ENCODE measurements at regions not wholly inside any gene's neighbourhood (a gene's known extent, or its start where the extent isn't known, plus 50 kb on each side); places are given as distances from the start of the nearest gene placed in this dataset.

DNA sequence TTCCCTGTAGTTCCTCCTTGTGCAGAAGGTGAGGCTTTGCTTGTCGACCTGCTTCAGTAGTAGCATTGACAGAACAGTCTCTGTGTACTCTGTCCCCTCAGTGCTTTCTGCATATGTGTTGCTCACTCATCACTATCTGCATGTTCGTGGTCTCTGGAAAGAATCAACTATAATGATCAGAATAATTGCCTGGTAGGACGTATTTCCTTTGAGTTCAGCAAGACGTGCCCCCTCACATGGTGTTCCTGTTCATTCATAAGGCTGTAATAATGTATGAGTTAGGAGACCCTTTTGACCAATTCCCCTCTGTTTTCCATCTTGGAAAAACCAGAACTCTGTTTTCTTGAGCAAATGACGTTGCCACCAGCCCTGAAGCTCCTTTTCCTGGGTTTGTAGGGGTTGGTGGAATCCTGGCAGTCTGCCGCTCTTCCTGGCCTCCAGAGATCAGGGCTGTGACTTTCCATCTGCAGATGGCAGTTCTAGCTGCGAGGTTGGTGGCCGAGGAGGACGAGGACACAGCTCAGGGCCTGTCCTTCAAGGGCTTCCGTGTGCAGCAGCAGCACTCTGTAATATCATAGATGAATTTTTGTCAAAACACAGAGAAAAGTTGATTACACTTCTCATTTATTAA is 61.9 kb downstream of the EXOSC2 start:
- DNase-seq (ENCODE audit: low spot score) (no peak), FAIRE-seq (no peak)

- FAIRE-seq (no peak), DNase-seq (ENCODE audit: low spot score) (no peak)
Observed at GRCh38 chr9:130756037-130756436, 62.5 kb downstream of the EXOSC2 start.

DNA sequence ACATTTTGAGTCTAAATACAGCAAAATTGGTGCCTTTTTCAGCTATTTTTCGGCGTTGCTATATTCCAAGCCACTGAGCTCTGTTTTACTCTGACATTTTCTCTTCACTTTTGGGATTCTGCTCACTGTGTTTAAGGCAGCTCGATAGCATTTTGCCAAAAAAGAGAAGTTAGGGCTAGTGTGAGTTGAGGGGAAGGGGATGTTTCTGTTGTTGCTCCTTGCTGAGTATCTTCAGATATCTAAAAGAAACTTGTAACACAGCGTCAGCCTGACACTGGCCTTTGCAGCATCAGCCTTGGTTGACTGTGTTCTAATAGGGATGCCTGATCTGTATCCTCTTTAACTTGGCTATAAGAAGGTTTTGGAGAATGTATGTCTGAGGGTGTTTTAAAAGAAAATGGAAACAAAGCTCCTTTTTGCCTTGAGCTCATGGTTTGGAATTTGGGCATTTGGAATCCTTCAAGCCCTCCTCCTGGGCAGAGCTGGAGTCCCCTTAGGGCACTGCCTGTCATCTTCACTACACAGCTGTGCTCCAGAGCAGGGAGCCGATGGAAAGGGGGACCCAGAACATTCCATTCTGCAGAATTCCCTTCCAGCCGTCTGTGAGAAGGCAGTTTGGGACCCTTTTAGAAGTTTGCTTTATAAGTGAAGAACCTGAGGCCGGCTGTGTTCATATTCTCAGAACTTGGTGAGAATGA is 63.0 kb downstream of the EXOSC2 start:
- no peak for DNase-seq (ENCODE audit: low spot score)

DNA sequence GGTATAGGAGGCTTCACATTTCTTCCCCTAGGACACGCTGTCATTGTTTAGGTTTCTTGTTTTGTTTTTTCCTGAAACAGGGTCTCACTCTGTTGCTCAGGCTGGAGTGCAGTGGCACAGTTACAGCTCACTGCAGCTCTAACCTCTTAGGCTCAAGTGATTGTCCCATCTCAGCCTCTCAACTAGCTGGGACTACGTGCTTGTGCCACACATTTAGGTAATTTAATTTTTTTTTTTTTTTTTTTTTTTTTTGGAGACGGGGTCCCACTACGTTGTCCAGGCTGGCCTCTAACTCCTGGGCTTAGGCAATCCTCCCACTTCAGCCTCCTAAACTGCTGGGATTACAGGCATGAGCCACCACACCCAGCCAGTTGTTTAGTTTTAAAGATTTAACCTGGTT is 66.2 kb downstream of the EXOSC2 start:
- no peak for FAIRE-seq
- DNase-seq (ENCODE audit: low spot score) = no peak

More for the DNA sequence above, 63.0 kb downstream of the EXOSC2 start:
- FAIRE-seq = no peak

DNA sequence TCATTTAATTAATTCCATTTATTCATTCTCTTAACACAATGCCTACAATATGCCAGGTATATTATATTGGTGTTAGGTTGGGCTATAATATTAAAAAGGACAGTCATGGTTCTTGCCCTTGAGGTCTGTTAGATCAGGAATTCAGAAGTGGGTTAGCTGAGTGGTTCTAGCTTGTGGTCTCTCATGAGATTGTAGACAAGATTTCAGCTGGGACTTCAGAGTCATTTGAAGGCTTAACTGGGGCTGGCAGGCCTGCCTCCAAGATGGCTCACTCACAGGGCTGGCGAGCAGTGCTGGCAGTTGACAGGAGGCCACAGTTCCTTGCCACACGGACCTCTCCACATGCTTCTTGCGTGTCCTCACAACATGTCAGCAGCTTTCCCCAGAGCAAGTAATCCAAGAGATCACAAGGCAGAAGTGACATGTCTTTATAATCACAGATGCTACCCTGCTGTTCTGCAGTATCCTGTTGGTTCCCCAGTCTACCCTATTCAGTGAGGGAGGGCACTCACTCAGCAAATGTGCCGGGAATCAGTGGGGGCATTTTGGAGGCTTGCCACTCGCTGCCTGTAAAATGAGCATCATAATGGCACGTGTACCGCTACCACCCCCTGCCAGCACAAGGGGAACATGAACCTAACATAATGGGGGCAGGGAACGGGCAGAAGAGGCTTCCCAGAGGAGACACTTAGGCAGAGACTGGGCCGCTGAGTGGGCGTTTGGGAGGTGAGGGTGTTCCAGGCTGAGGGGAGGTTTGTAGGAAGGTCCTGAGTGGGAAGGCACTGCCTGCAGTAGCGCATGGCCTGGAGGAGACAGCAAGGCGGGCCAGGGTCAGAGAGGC is 70.0 kb downstream of the EXOSC2 start:
- FAIRE-seq (no peak), DNase-seq (ENCODE audit: low spot score) (no peak)

DNA sequence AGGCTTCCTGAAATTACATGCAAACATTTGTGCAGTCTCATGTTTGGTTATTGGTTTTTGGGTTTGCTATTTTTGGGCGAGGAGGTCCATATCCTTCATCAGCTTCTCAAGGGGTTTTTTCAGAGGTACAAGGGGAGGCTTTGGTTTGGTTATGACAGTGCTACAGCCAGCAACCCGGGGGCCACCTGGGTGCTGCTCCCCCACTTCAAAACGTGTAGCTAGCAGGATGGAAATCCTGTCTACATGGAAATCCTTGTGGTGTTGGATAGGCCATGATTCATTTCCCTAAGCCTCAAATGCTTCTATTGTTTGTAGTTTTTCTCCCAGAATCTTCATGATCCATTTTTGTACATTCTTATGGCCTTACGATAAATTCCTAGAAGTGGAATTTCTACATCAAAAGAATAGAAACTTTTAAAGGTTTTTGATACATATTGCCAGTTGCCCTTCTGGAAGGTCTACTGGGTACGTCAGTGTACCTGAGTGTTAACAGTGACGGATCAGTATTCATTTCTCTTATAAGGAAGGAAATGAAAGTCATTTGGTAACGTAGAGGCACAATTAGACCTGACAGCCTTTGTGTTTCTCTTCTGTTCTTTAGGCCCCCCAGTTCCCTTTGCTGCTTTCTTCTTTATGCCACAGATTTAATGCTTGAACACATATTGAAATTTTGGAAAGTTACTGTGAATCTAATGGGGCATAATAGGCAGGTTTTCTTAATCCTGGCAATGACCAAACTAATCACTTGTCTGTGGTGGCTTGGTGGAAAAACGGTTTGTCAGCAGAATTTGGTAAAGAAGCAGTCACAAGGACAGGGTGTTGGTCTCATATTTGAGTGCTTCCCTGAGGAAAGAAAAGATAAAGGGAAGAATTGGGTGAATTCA is 69.7 kb upstream of the ABL1 start:
- no peak for DNase-seq (ENCODE audit: low spot score)
- FAIRE-seq = no peak

GRCh38 chr9:130766021-130766926 is 68.8 kb upstream of the ABL1 start:
- DNase-seq (ENCODE audit: low spot score) (no peak), FAIRE-seq (no peak)

GRCh38 chr9:130766927-130767307 is 68.1 kb upstream of the ABL1 start:
- FAIRE-seq = no peak
- DNase-seq (ENCODE audit: low spot score) = no peak

DNA sequence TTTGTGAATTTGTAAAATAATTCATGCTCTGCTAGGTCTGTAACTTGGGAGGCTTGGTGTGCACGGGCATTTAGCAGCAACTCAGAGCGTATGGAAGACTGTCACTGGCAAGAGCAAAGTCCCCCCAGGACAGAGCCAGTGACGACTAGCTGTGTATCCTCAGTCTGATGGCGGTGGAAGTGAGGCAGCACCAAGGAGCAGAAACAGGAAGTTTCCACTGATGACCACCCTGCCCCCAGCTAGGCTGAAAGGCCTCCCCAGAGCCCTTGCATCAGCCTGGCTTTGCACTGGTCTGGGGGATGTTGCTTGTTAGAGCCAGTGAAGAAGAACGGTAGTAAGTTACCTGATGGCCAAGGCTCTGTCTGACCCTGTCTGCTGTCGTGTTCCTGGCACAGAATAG is 66.8 kb upstream of the ABL1 start:
- no peak for FAIRE-seq
- peak; percentile 38 for DNase-seq (ENCODE audit: low spot score)

- FAIRE-seq (no peak), DNase-seq (ENCODE audit: low spot score) (no peak)
Observed at GRCh38 chr9:130768891-130769403, 66.1 kb upstream of the ABL1 start.

GRCh38 chr9:130770093-130770492 is 65.0 kb upstream of the ABL1 start:
- no peak for DNase-seq (ENCODE audit: low spot score)
- FAIRE-seq = no peak

- FAIRE-seq (peak; percentile 84), DNase-seq (ENCODE audit: low spot score) (peak; percentile 59)
Observed at GRCh38 chr9:130770679-130771442, 64.2 kb upstream of the ABL1 start.

GRCh38 chr9:130772185-130772584 is 62.9 kb upstream of the ABL1 start:
- no peak for DNase-seq (ENCODE audit: low spot score)
- no peak for FAIRE-seq

DNA sequence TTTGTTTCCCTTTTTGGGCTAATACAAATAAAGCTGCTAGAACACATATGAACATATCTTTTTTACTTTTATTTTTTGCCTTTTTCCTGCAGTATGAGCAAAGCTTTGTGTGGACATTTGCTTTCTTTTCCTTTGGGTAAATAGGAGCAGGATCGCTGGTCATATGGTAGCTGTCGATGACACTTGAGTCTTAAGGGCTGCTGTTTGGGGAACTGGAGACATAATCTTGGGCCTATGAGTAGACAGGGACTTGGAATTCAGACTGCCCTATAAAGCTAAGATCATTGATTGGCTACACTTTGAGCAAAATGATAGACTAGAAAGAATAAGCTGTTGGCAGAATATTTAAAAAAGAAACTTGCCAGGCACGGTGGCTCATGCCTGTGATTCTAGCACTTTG is 60.9 kb upstream of the ABL1 start:
- no peak for FAIRE-seq
- no peak for DNase-seq (ENCODE audit: low spot score)

- FAIRE-seq (no peak), DNase-seq (ENCODE audit: low spot score) (no peak)
Observed at GRCh38 chr9:130775336-130775991, 59.6 kb upstream of the ABL1 start.

GRCh38 chr9:130779153-130779855 is 55.8 kb upstream of the ABL1 start:
- FAIRE-seq = no peak
- no peak for DNase-seq (ENCODE audit: low spot score)

- DNase-seq (ENCODE audit: low spot score) (no peak), FAIRE-seq (no peak)
Observed at GRCh38 chr9:130780415-130780814, 54.6 kb upstream of the ABL1 start.

DNA sequence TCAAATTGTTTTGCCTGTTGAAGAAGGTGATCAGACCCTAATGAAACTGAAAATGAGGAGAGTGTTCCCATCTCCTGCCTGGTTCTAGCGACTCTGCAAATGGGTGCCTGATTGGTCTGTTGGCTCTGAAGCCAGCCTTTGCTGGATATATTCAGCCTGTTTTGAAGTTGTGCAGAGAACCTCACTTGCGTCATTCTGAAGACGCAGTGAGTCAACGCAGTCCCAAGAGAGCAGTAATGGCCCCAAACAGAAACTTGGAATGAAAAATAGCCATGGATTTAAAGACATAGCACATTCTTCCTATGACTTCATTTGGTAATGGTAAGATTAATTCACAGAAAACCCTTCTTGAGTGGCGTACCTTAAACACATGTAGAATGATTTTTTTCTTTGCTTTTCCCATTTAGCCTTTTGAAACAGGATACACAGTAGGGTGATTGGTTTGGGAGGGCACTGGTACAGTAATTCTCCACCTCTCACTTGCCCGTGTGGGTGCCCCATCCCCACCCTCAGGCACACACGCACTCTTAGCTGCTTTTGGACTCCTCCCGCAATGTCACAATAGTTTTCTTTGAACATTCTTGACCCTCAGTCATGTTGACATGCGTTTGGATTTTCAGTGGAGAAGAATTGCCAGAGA is 54.1 kb upstream of the ABL1 start:
- DNase-seq (ENCODE audit: low spot score) (no peak), FAIRE-seq (no peak)

Data from RCC 7860 (cell line).